GM21360 (cell line): ENCODE measurements at regions not wholly inside any gene's neighbourhood (a gene's known extent, or its start where the extent isn't known, plus 50 kb on each side); places are given as distances from the start of the nearest gene placed in this dataset.
"Not testable (repeated sequence)": the region's sequence is repeated elsewhere in the genome, so short reads cannot be mapped to it uniquely, and the experiment has no call there.

ENCODE experiments used
- ATAC-seq: cut with Tn5 transposase; IDR thresholded peaks from one replicate; pipeline ENCODE4 v1.9.1; 2021; ENCODE audit warnings: mild to moderate bottlenecking, moderate library complexity; ENCODE audit not compliant: unreplicated experiment

DNA sequence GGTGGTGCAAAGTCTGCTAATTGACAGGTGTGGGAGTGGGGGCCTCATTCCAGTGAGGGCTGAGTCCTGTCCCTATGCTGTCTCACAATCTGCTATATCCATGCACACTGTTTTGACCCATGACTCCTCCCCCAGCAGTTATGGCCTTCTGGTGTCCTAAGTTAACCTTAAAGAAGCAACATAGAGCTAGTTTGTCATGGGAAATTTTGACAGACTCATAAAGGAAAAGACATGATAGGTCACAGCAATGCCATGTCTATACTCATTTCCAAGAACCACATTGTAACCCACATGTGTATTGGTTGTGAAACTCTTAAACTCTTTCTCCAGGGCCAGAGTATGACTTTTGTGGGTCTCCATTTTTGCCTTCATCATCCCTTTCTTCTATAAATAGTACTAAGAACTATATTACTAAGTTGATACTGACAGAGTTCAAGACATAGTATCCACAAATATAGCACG is 78.2 kb upstream of the SLC1A4 start:
- no peak for ATAC-seq

DNA sequence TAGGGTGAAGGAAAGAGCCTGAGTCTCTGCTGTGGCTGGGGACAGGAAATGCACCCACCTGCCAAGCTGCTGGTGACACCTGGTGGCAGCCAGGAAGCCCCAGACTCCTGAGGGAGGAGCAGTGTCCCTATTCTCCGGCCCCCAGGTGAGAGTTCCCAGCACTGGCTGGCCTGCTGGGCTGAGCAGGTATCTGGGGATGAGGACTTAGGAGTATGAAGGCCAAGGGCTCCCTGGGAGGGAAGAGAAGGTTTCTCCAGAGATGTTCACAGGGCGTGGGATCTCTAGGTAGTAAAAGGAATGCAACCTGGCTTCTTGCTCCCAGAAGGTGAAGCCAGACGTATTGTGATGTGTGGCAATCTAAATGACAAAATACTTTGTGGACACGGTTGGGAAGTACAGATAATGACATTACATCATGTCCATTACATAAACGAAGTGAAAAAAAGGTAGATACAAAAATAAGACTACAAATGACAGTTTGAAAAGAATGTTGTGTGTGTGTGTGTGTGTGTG is 75.8 kb upstream of the SLC1A4 start:
- ATAC-seq = no peak

DNA sequence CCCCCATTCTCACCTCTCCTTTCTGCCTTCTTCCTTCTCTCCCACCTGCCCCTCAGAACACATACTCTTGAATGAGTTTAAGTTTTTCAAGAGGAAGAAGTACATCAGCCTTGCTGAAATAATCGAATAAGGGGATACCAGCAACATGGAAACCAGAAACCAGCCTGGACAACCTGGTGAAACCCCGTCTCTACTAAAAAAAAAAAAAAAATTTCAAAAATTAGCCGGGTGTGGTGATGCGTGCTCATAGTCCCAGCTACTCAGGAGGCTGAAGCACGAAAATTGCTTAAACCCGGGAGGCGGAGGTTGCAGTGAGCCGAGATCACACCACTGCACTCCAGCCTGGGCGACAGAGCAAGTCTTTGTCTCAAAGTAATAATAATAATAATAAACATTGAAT is 75.0 kb upstream of the SLC1A4 start:
- no peak for ATAC-seq

DNA sequence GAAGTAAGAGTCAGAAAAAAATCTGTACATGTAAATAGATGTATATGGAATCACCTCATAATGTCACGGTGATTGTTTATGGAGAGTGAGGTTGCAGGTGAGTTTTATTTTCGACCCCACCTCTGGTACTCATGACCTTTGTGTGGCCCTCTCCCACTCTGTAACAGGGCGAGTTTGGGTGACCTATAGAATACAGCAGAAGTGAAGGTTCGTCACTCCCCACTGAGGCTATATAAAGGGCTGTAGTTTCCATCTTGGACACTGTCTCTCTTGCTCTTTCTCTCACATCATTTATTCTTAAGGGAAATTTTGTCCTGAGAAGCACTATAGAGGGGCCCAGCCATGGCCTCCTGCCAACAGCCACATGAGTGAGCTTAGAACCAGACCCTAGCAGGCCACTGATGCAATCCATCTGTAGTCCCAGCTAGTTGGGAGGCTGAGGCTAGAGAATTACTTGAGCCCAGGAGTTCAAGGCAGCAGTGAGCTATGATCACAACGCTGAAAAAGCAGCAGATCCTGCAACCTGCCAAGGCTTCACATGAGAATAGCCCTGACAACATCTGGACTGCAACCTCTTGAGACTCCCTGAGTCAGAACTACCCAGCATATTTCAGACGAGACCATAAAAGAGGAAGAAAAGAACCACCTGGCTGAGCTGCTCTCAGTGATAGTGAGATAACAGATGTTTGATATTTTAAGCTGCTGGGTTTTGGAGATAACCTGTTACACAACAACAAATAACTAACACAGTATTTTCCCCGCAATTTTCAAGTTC is 74.3 kb upstream of the SLC1A4 start:
- ATAC-seq = peak; percentile 61

DNA sequence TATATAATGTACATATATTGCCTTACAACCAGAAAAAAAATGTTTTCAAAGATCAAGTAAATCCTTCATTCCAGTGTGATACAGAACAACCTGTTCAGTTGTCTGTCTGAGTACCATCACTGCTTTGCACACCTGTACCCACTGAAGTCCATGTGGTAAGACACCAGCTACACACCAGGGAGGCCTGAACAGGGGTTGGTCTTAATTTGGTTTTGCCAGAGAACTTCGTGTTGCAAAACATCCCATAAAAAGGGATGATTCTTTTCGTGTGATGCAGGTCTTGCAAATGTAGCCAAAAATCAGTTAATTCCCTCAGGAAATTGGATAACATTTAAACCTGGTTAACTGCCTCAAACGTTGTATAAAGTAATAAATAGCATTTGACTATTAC is 73.7 kb upstream of the SLC1A4 start:
- ATAC-seq = peak; percentile 3

DNA sequence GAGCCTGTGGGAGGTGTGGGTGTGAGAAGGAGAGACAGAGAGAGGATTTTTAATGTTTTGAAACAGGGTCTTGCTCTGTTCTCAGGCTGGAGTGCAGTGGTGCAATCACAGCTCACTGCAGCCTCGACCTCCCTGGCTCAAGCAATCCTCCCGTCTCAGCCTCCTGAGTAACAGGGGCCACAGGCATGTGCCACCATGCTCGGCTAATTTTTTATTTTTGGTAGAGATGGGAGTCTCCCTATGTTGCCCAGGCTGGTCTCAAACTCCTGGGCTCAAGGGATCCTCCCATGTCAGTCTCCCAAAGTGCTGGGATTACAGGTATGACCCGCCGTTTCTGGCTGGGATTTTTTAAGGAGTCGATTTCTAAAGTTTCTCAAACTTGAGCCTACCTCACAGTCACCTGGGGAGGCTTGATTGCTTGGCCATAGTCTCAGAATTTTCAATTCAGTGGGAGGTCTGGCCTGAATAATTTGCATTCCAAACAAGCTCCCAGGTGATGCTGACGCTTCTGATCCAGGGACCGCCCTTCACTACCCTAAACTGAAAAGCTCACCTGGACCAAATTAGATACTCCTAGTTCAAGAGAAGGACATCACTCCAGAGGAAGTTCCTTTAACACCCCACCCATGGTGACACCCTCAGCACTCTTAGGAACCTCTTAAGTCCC is 70.8 kb upstream of the SLC1A4 start:
- ATAC-seq = no peak

DNA sequence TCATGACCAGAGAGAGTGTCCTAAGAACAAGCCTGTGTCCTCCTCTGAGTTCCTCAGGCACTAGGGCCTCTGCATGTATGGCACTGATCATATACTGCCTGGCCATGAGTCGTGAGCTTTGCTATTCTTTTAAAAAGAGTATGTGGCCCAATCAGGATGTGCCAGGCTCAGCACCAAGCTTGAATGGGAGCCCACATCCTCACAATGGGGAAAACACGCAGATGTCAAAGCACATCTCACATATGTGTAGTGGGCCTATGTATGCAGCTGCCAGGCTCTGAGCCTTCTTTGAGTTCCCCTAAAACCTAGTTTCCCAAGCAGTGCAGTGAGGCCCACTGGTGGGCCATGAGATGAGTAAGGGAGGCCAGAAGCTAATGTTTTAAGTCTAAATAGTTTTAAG is 69.9 kb upstream of the SLC1A4 start:
- ATAC-seq = no peak

DNA sequence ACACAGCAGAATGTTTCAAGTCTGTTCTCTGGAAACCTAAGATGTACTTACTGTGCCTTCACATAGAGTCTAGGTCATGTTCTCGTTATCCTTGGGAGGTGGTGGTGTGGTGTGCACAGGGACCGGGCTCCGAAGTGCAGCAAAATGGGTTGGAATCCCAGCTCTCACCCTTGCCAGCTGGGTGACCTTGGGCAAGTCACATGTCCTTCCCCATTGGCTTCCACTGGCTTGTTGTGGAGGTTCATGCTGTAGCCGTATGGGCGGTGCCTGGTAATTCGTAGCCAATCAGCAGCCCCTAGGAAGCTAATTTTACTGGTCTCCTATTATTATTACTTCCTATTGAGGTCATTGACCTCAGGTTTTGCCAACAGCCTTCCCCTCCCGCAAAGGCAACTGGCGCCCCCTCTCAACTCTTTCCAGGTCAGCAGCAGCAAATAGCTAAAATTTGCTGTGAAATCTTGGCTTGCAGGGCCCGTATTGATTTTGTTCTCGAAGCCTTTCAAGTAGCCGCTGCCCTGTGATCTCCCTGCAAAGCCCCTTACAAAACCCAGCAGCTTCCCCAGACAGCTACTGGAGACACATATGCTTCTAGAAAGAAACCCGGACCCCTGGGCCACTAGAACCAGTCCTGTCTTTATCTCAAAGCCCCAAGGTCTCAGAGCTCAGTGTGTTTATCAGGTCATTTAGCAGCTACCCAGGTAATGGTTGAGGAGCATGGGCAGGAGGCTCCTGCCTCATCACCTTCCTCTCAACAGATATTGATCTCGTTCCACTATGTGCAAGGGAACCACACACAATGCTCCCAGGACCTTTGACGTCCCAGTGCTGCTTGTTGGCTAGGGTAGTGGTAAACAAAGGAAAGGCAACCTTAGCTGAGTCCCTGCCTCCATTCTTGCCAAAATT is 66.5 kb upstream of the SLC1A4 start:
- no peak for ATAC-seq

DNA sequence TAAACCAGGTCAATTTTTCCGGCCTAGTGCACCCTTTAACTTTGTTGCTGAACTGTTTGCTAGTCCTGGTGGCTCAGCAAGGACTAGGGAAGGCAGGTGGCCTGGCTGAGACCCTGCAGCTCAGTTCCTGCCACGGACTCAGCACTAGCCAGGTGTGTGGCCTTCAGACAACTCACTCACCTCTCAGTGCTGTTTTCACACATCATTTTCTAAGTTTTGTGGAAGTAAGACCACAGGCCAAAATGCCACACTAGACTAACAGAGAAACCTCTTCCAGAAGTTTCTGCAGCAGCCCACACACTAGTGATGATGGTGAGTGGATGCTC is 65.9 kb upstream of the SLC1A4 start:
- no peak for ATAC-seq

DNA sequence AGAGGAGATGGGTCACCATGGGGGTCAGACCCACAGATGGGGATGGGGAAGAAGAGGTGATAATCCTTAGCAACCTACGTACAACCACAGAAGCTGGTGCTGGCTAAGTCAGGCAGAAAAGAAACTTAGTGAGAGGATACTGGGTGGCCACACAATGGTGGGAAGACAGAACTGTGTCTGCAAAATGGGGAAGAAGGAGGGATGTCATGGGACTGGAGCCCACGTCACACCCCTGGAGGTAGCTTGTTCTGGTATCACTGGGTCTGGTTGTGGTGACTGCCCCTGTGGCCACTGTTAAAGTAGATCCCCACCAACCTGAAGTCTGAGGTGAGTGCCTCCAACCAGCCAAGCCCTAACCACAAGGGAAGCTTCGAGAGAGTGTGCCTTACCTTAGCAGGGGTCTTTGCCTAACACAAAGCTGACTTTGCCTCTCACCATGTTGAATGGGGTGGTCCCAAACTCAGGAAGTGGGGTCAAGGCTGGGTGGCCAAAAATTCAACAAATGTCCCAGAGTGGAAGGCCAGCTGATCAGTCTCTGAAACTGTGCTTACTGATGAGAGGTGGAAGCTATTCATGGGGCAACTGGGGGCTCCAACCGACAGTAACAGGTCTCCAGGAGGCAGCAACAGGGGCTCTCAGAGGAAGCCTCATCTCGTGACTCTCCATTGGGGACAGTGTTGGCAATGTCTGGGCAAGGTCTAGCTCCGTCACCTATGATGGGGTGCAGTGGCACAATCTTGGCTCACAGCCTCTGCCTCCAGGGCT is 64.8 kb upstream of the SLC1A4 start:
- ATAC-seq = no peak

DNA sequence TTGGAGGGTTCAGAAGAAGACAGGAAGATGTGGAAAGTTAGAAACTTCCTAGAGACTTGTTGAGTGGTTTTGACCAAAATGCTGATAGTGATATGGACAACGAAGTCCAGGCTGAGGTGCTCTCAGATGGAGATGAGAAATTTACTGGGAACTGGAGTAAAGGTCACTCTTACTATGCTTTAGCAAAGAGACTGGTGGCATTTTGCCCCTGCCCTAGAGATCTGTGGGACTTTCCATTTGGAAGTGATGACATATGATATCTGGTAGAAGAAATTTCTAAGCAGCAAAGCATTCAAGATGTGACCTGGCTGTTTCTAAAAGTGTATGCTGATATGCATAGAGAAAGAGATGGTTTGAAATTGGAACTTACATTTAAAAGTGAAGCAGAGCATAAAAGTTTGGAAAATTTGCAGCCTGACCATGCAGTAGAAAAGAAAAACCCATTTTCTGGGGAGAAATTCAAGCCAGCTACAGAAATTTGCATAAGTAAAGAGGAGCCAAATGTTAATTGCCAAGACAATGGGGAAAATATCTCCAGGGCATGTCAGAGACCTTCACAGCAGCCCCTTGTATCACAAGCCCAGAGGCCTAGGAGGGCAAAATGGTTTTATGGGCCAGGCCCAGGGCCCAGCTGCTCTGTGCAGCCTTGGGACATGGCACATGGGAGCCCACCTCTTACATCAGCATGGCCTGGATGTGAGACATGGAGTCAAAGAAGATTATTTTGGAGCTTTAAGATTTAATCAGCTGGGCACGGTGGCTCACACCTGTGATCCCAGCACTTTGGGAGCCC is 63.1 kb upstream of the SLC1A4 start:
- not testable (repeated sequence) for ATAC-seq

DNA sequence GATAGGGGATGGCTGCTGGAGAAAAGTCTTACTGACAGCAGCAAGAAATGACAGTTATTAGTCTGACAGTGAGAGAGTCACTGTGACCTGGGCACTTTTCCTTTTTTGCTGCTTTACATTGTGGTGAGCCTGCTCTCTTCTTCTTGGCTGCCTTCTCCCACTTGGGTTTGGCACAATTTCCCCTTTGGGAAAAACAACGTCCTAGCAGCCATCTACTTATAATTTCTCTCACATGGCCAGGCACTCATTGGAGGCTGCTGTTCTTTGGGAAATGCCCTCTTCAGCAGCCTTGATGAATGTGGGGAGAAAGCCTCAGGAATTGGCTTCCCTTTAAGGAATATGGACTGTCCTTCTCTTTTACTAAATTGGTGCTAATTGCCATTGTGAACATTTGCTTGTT is 60.4 kb upstream of the SLC1A4 start:
- no peak for ATAC-seq

DNA sequence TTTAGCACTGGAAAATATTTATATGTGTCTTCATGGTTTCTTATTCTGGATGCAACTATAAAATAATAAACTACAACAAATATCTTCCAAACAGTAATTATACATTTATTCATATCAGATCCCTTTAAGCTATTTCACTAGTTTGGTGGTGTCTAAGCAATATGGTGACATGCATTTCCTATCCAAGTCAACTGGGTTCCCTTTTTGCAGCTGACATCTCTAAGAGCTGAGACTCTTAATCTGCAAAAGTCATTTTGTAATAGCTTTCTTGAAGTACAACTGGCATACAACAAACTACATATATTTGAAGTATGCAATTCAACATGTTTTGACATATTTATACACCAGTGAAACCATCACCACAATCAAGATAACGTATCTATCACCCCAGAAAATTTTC is 59.9 kb upstream of the SLC1A4 start:
- ATAC-seq = no peak

DNA sequence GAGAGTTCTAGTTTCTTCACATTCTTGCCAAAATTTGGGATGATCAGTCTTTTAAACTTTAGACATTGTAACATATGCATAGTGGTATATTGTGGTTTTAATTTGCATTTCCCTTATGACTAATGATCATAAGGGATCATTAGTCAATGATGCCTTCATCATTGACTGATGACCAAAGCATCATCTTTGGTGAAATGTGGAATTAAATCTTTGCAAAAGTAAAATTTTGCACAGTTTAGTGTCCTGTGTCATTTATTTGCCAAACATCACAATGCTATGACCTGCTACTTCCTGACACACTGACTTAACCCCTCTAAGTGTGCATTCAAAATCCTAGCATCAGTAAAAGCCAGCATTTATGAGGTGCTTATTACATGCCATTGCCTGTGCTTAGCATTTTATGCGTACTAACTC is 58.9 kb upstream of the SLC1A4 start:
- ATAC-seq = no peak

DNA sequence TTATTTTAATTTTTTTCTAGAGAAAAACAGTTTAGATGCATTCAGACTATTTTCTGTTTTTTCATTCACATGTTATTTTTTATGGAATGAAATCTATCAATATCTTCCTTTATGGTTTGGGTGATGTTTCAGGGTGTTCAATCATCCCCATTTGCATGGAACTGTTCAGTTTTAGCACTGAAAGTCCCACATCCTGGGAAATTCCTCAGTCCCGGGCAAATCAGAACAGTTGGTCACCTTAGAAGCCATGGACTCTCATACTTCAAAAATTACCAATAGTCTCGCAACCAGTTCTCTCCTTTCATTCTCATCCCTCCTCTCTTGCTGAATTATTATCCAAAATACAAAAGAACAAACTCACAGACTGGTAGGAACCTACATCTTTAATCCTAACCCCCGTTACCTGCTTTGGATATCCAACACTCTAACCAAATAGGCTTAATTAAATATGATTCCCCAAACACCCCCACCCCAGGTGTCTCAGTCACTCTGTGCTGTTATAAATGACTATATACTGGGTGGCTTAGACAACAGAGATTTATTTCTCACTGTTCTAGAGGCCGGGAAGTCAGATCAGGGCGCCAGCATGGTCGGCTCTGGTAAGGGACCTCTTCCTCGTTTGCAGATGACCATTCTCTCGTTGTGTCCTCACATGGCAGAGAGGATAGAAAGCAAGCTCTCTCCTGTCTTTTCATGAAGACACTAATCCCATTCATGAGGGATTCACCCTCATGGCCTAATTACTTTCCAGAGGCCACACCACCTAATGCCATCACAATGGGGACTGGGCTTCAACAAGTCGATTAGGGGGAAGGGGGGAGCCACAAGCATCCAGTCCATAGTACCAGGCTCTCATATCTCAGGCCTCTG is 57.7 kb upstream of the SLC1A4 start:
- no peak for ATAC-seq

DNA sequence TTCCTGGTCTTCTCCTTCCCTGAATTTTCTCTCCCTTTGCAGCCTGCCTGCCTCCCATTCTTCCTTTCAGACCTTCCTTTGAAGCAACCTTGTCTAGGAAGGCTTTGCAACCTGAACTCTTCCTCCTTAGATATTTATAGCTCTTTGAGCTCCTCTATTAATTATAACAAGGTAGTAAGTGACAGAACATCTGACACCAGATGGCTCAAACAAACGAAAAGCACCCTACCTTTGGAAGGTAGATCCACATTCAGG is 57.2 kb upstream of the SLC1A4 start:
- ATAC-seq = no peak

DNA sequence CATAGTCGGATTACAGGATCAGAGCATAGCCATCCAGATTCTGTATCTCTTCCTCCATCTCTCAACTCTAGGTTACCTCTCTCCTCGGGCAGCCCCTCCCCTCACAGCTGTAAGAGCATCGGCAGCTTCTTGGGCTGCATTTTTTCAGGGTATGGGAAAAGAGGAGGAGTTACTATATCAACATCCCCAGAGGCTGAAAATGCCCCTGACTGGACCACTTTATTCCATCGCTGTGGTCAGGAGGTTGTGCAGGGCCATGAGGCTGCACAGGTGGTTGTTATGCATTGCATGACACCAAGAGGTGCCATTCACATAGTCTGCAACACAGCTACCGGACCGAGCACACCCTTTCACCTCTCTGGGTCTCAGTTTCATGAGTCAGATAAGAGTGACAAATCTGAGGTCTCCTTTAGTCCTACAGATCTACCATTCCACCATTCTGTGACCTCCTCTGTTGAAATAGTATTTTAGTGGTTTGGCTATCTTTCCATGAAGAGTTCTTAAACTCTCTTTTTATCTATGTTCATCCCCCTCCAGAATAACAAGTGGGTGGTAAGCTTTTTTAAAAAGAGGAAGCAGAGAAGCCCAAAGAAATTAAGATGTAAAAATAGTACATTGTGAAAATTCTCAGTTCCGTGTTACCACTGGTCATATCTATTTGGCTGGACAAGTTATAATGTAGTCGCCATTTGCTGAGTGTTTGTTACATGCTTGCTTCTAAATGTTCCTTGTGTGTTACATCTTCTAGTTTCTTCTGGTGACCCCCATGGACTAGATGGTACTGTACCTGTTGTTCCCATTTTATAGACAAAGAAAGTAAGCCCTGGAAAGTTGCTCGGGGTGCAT is 56.6 kb upstream of the SLC1A4 start:
- ATAC-seq = peak; percentile 77

DNA sequence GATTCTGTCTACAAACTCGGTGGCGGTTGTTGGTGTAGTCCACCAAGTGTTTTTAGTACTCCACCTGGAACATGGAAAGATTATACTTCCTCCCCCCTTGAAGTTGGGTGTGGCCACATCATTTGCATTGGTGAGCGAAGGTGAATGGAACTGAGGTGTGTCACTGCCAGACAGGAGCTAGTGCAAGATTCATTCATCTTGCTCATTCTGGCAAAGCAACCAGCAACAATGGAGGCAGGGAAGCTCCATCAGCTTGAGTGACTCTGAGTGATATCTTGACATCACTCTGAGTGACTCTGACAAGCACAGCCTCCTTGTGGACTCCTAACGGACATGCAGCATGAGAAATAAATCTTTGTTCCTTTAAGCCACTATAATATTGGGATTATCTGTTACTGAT is 54.7 kb upstream of the SLC1A4 start:
- no peak for ATAC-seq
